Body of pancreas (tissue), 4 donors: ENCODE measurements at regions not wholly inside any gene's neighbourhood (a gene's known extent, or its start where the extent isn't known, plus 50 kb on each side); places are given as distances from the start of the nearest gene placed in this dataset.

Source experiments
- ATAC-seq: fragments of 150-250 bp; one replicate; pipeline ENCODE4 v1.9.1; 2016
- DNase-seq, 4 donors: peaks; one replicate each; pipeline ENCODE4 v3.0.0-alpha.2; 2019
- H3K27ac ChIP-seq, 4 donors: fragments of 200-600 bp; sonication (generic); 1 replicate in 3 of 4; 2 replicates in 1 of 4; pipeline versions ENCODE4 v1.5.1 to v1.6.1; 2016 to 2019; ENCODE audit warnings: mild to moderate bottlenecking in 1 of 4, mixed read lengths in 1 of 4, moderate library complexity in 1 of 4
- H3K27me3 ChIP-seq, 2 donors: fragments of 200-600 bp; sonication (generic); one replicate each; pipeline ENCODE4 v1.6.0; 2016; ENCODE audit warnings: mild to moderate bottlenecking in 1 of 2
- H3K36me3 ChIP-seq, 2 donors: fragments of 200-600 bp; sonication (generic); replicated peaks in 1 of 2; 2 replicates each; pipeline ENCODE4 v1.5.1; 2016; ENCODE audit warnings: low read depth in 2 of 2; ENCODE audit not compliant: insufficient read depth in 1 of 2
- H3K4me1 ChIP-seq: fragments of 200-600 bp; sonication (generic); one replicate; pipeline ENCODE4 v1.6.0; 2016
- H3K4me3 ChIP-seq, 2 donors: fragments of 200-600 bp; sonication (generic); 1 replicate in 1 of 2; 2 replicates in 1 of 2; pipeline ENCODE4 v1.5.1; 2016 to 2019
- H3K9me3 ChIP-seq, 3 donors: fragments of 200-600 bp; sonication (generic); 1 replicate in 2 of 3; 2 replicates in 1 of 3; pipeline ENCODE4 v1.5.1; 2016
- POLR2A ChIP-seq, 3 donors: fragments of 450-650 bp; IDR thresholded peaks; one replicate each; pipeline ENCODE4 v1.6.1; 2016; ENCODE audit warnings: antibody characterized with exemption in 3 of 3, mild to moderate bottlenecking in 2 of 3
- WGBS, 2 donors: methylation state at CpG; one replicate each; pipeline ENCODE4 v1.1.5; 2017; 5-methylcytosine and 5-hydroxymethylcytosine counted together
- intact Hi-C: fragments of 100-400 bp; cut with DNase I; formaldehyde crosslinking; loops from one replicate; pipeline ENCODE4 v1.15.1; 2023
- TF ChIP-seq, protein P1 (sequence below), 7 experiments: fragments of 450-650 bp in 4 of 7; fragments of 200-600 bp in 3 of 7; sonication (generic) in 3 of 7; IDR thresholded peaks; one replicate each; pipeline ENCODE4 v1.5.1; 2016 to 2019; ENCODE audit warnings: antibody characterized with exemption in 7 of 7

DNA sequence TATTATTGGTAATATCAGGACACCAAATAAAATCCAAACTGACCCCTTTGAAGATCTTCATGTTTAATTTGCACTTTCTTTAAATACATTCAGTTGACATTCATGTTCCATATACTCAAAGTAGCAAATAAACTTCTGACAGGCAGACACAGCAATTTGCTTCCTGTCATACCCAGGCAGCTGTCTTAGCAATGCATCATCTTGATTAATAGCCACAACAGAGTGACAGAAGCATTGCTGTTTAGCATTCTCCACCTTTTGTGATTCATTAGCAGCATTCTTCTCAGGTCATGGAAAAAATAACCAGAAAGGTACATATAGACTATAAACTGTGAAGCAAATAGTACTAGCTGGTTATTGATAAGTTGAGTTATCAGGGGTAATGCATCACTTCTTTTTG lies 366.8 kb downstream of the CYLC2 start:
- intact Hi-C loops, result no loop called here
- Histone ChIP-seq H3K4me1 (no peaks in the 10 kb centered on the region), H3K4me3 (no peak overlapping the region), H3K27me3 (no peaks in the 10 kb centered on the region), H3K9me3 (no peaks in the 10 kb centered on the region), H3K36me3 (no peaks in the 10 kb centered on the region), H3K27ac (no peak overlapping the region)
- no peak for TF ChIP-seq POLR2A (IDR thresholded peaks at IDR 0.05)
- TF ChIP-seq, protein P1, sequence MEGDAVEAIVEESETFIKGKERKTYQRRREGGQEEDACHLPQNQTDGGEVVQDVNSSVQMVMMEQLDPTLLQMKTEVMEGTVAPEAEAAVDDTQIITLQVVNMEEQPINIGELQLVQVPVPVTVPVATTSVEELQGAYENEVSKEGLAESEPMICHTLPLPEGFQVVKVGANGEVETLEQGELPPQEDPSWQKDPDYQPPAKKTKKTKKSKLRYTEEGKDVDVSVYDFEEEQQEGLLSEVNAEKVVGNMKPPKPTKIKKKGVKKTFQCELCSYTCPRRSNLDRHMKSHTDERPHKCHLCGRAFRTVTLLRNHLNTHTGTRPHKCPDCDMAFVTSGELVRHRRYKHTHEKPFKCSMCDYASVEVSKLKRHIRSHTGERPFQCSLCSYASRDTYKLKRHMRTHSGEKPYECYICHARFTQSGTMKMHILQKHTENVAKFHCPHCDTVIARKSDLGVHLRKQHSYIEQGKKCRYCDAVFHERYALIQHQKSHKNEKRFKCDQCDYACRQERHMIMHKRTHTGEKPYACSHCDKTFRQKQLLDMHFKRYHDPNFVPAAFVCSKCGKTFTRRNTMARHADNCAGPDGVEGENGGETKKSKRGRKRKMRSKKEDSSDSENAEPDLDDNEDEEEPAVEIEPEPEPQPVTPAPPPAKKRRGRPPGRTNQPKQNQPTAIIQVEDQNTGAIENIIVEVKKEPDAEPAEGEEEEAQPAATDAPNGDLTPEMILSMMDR (IDR thresholded peaks at IDR 0.05), result no peak
- ATAC-seq (no peak), DNase-seq (no peak)

DNA sequence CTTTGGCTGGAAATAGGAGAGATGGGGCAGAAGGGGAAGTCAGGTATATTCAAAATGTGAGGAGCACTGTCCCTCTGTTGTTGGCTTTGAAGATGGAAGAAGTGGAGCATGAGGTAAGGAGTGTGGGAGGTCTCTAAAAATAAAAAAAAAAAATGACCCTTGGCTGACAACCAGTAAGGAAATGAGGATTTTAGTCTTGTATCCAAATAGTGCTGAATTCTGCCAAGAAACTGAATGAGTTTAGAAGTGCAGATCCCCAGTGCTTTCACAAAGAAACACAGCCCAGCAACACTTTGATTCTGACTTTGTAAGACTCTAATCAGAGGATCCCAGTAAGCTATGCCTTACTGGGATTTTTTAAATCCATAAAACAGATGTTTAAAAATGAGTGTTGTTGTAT lies 367.9 kb downstream of the CYLC2 start:
- TF ChIP-seq POLR2A (IDR thresholded peaks at IDR 0.05), result no peak
- TF ChIP-seq, protein P1 (IDR thresholded peaks at IDR 0.05), result no peak
- ATAC-seq, result no peak
- Histone ChIP-seq H3K27me3 (no peaks in the 10 kb centered on the region), H3K9me3 (no peaks in the 10 kb centered on the region), H3K27ac (no peak overlapping the region), H3K36me3 (no peaks in the 10 kb centered on the region), H3K4me3 (no peak overlapping the region), H3K4me1 (no peaks in the 10 kb centered on the region)
- intact Hi-C loops, result no loop called here
- no peak for DNase-seq

DNA sequence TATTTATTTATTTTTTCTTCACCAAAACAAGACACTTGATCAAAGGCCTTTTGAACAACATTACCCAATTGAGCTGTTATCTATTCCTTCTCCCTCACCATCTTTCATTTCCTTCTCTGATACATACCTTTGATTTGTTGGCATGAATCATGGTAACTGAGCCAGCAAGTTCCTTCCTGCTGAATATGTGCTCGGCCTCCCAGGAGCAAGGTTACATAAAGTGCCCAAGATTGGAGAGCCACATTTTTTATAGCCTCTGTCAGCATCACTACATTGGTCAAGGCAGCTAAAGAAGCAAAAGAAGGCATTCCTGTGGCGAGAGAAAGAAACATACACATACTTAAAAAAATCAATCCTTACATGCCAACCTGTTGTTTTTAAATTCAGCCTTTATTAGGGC lies 369.6 kb downstream of the CYLC2 start:
- Histone ChIP-seq H3K36me3 (no peaks in the 10 kb centered on the region), H3K4me3 (no peak overlapping the region), H3K9me3 (no peaks in the 10 kb centered on the region), H3K4me1 (no peaks in the 10 kb centered on the region), H3K27me3 (no peaks in the 10 kb centered on the region), H3K27ac (no peak overlapping the region)
- 54 to 55% methylated on average over 2 of the region's 2 CpGs for WGBS, 2 donors
- no peak for DNase-seq
- ATAC-seq, result no peak
- intact Hi-C loops, result no loop called here
- TF ChIP-seq POLR2A (IDR thresholded peaks at IDR 0.05), result no peak
- TF ChIP-seq, protein P1 (IDR thresholded peaks at IDR 0.05), result no peak

DNA sequence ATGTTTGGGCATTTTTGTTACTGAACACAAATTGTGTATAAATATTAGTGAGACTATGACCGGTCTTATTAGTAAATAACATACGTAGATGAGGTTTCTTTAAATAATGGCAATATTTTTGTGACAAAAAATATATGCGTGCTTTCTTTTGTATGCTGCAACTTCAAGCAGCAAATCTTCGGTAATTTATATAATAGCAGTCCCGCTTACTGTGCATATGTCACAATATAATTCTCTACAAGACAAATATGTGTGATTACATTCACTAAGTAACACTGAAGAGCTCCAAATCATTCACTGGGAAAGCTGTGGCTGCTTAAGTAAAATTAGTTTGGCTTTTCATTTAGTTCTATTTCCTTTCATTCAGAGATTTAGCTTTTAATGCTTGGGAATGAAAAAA lies 376.0 kb downstream of the CYLC2 start:
- TF ChIP-seq, protein P1 (IDR thresholded peaks at IDR 0.05), result no peak
- TF ChIP-seq POLR2A (IDR thresholded peaks at IDR 0.05), result no peak
- Histone ChIP-seq H3K27ac (no peak overlapping the region), H3K36me3 (no peaks in the 10 kb centered on the region), H3K27me3 (no peaks in the 10 kb centered on the region), H3K9me3 (no peaks in the 10 kb centered on the region), H3K4me3 (no peak overlapping the region), H3K4me1 (no peaks in the 10 kb centered on the region)
- intact Hi-C loops, result no loop called here
- DNase-seq, result no peak
- 81 to 89% methylated on average over 5 of the region's 5 CpGs for WGBS, 2 donors
- ATAC-seq, result no peak

DNA sequence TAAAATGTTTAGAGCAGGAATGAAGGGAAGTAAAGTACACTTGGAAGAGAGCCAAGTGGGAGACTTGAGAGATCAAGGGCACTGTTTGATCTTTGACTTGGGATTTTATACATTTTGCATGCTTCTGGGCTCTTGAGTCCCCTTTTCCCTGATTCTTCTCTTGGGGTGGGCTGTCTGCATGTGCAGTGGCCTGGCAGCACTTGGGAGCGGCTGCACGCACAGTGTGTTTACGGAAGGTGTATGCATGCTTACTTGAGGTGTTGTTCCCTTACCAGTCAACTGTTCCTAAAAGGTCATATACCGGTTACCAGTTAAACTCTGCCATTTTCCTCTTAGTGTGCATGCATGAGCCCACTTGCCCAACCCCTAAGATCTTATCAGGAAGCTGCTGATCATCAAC lies 377.7 kb downstream of the CYLC2 start:
- intact Hi-C loops, result no loop called here
- no peak for DNase-seq
- H3K4me1 ChIP-seq, result no peaks in the 10 kb centered on the region
- TF ChIP-seq POLR2A (IDR thresholded peaks at IDR 0.05), result no peak
- TF ChIP-seq, protein P1 (IDR thresholded peaks at IDR 0.05), result no peak
- H3K9me3 ChIP-seq, result no peaks in the 10 kb centered on the region
- no peaks in the 10 kb centered on the region for H3K36me3 ChIP-seq
- ATAC-seq, result no peak
- H3K27me3 ChIP-seq, result no peaks in the 10 kb centered on the region
- H3K27ac ChIP-seq, result no peak overlapping the region
- H3K4me3 ChIP-seq, result no peak overlapping the region
- WGBS, 2 donors, result 93 to 96% methylated on average over 4 of the region's 4 CpGs
